Iris pigment epithelial cell (primary cell): ENCODE measurements at regions not wholly inside any gene's neighbourhood (a gene's known extent, or its start where the extent isn't known, plus 50 kb on each side); places are given as distances from the start of the nearest gene placed in this dataset.
"Not testable (repeated sequence)": the region's sequence is repeated elsewhere in the genome, so short reads cannot be mapped to it uniquely, and the experiment has no call there.

Experiments
- DNase-seq: peaks from one replicate; pipeline ENCODE4 v3.0.0-alpha.2; 2011; ENCODE audit warnings: low read depth

DNA sequence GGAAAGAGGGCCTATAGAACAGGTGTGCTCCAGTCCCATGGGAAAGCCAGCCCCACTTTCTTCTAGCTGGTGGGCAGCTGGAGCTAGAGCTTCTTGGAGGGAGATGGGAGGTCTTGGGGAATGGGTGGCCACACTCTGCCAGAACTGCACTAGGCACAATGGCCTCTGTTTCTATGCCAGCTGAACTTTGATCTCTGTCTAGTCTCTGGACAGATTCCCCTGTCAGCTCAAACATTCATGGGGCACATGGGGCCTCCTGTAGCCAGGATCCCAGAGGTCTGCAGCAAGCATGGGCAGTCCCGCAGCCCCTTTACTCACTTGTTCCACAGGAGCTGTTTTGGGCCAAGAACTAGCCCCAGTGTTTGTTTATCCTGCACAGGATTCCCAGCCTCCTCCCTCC is 591.3 kb upstream of the HS3ST5 start:
- DNase-seq, result no peak

GRCh38 chr6:114928731-114929130 is 585.9 kb upstream of the HS3ST5 start:
- not testable (repeated sequence) for DNase-seq

GRCh38 chr6:114906096-114906495 is 563.3 kb upstream of the HS3ST5 start:
- no peak for DNase-seq

DNA sequence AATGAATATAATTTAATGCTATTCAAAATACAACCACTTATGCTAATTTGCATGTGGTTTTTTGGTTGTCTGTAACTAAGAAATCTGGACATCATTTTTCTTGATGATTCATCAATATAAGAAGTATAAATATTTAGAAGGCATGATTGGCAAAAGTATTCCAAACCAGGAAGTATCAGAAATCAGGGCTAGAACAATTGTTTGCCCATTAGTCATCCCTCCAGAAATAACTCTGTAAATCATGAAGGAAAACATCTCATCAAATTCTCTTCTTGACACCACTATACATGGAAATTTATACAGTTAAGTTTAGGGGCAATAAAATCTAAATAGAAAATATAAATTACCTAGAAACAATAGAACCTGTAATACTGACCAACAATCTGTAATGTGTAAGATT is 554.7 kb upstream of the HS3ST5 start:
- peak; percentile 0 for DNase-seq

GRCh38 chr6:114892211-114892610 is 549.4 kb upstream of the HS3ST5 start:
- DNase-seq, result no peak

DNA sequence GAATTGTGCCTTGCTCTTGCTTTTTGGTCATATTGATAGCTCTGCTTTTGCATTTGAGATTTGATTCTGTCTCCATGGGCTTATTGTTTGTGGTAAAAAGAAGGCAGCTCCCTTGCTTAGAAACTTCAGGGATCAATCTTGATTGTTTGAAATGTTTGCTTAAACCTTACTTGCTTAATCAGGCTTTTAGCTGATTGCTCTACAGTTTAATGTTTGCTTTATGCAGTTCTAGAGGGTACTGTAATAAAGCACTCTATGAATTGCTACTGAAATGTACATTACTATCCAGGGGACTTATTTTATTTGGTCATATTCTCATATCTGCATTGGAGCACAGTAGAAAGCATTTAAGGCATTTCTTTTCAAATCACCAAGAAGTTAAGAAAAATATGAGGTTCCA is 545.4 kb upstream of the HS3ST5 start:
- DNase-seq, result no peak

DNA sequence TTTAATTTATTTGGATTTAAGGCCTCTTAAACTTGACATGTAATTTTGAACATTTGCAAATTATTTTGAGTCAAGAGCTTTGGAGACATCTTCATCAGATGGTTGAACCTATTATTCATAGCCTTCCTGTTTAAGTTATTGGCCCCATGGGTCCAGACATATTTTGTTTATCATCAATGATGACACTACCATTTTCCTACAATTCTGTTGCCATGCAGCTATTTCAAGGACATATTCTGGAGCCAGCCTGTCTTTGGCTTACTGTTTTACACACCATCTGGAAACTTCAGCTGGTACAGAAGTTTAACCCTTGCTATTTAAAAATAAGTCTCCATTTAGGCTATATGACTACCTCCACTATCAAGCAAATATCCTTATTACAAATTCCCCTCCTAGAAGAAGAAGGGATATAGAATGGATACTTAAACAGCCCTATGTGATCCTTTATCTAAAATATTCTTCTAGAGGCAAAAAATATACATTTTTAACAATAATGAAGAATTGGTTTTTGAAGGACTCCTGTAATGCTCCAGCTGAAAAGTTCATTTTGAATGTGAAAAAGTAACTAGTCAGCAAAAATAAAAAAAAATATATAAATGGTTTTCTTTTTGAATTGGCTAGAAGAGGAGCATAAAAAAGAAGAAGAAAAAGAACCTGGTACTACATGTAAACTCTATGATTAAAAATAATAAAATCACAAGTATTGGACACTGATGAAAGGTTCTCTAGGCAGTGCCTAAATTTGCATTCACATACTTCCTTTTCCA is 544.0 kb upstream of the HS3ST5 start:
- DNase-seq, result no peak

- no peak for DNase-seq
Observed at GRCh38 chr6:114879693-114880092, 536.9 kb upstream of the HS3ST5 start.

- DNase-seq, result no peak
Observed at GRCh38 chr6:114878091-114878490, 535.3 kb upstream of the HS3ST5 start.

DNA sequence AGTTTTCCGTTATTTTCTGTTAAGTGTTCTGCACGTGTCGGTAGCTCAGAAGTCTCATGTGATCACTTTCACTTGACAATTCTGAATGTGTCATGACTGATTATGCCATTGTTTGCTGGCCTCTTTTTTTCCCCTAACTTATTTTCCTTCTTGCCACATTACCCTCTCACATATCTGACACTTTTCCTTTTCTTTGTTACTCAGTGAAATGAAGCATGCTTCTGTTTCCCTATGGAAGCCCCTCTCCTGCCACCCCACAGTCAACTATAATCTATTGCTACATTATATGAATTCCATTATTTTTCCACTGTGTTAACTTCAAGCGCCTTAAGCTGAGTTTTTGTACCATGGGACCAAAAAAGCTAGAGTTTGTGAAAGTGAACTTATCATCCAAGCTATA is 531.6 kb upstream of the HS3ST5 start:
- no peak for DNase-seq

DNA sequence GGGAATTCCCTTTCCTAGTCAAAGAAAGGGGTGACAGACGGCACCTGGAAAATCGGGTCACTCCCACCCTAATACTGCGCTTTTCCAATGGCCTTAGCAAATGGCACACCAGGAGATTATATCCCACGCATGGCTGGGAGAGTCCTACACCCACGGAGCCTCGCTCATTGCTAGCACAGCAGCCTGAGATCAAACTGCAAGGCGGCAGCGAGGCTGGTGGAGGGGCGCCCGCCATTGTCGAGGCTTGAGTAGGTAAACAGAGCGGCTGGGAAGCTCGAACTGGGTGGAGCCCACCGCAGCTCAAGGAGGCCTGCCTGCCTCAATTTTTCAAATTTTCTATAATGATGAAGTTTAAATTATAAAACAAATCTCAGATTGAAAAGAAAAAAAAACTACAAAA is 522.7 kb upstream of the HS3ST5 start:
- not testable (repeated sequence) for DNase-seq

DNA sequence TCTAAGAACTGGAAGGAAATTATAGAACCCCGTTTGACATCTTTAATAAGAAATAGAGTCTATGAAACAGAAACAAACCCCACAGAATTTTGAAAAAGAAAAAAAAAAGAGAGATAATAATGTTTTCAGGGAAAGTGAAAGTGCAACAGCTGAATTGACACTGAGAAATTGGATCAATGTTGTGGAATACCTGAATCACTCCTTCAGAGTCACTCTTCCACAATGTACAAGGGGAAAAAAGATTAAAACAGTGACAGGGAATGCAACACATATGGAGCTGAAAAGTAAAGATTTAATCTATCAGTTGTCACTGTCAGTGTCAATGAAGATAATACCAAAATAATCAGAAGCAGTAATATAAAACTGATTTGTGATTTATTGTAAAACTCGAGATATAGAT is 520.8 kb upstream of the HS3ST5 start:
- no peak for DNase-seq

GRCh38 chr6:114862819-114863218 is 520.0 kb upstream of the HS3ST5 start:
- DNase-seq, result no peak

DNA sequence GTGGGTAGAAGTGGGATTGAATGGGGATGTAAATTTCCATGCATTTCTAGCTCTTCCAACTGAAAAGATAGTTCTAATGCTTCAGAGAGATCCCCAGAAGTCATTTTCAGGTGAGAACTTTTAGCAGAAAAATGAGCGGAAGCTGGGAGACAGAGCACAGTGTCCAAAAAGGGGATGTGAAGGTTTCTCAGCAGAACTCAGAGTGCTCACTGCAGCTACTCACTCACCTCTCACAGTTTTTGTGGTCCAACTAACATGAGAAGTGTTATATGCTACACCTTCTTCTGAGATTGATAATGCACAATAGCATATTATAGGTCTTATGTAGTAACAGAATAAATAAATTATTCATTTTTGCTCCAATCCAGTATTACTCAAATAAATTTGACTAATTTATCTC is 519.2 kb upstream of the HS3ST5 start:
- DNase-seq, result no peak

DNA sequence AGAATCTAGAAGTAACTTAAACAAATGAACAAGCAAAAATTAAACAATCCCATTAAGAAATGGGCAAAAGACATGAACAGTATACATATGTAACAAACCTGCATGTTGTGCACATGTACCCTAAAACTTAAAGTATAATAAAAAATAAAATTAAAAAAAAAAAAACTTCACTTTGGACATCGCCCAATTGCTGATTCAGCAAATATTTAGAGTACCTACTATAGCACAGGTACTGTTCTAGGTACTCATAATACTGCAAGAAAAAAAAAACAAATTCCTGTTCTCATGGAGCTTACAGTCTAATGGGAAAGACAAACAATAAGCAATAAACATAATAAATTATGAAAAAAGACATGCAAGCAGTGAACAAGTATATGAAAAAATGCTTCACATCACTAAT is 501.5 kb upstream of the HS3ST5 start:
- no peak for DNase-seq

- no peak for DNase-seq
Observed at GRCh38 chr6:114839019-114839418, 496.2 kb upstream of the HS3ST5 start.

DNA sequence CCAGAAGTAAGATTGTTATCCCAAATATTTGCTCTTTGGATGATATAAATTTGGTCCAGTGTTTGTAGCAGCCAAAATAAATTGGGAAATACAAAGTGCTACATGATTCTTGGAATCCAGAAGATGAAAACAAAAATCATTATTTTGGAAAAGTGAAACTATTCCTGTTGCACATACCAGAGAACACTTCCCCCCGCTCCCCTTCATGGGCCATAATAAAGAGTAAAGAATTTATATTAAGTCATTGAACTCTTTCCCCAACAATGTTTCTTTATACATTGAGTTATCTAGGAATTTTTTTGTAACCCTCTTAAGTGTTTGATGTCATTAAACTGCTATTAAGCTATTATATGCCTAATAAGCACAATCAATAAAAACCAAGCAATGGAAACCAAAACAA is 490.4 kb upstream of the HS3ST5 start:
- DNase-seq, result no peak

DNA sequence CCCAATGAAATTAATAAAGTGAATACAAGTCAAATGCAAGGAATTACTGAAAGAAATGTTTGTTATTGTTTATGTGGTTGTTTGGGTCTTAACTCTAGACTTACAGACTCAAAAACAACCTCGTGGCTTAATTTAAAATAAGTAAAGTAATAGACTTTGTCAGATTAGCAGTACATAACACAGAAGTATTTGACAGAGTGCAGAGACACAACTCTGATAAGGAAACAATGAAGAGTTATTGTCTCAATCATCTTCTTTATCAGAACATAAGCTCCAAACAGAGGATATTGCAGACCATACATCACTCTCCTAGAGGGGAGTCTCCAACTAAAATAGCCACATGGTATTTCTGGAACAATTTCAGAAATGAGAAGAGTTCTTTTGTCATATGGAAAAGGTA is 487.7 kb upstream of the HS3ST5 start:
- no peak for DNase-seq

DNA sequence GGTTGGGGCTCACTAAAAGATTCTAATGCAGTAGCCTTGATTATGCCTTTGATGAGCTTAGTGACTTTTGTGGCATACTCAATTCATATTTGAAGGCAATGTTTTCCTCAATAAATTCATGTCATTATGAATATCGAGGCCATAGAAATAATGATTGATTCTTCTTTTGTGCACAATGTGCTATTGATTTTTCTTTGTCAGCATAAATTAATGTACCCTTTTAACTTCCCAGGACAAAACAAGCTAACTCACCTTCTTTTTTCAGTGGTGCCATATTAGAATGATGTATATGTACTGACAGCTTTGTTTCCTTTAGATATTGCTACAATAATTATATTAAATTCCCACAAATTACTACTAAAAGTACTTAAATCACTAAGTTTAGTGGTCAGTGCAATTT is 484.3 kb upstream of the HS3ST5 start:
- no peak for DNase-seq

- no peak for DNase-seq
Observed at GRCh38 chr6:114824409-114824808, 481.6 kb upstream of the HS3ST5 start.

- DNase-seq, result no peak
Observed at GRCh38 chr6:114816678-114817077, 473.9 kb upstream of the HS3ST5 start.

- DNase-seq, result no peak
Observed at GRCh38 chr6:114810468-114810867, 467.6 kb upstream of the HS3ST5 start.

GRCh38 chr6:114805426-114805825 is 462.6 kb upstream of the HS3ST5 start:
- DNase-seq, result not testable (repeated sequence)

- DNase-seq, result no peak
Observed at GRCh38 chr6:114796576-114796975, 453.8 kb upstream of the HS3ST5 start.
